NCI-H2029 treated with DMSO at 0.1 percent for 48 hours (cell line): ENCODE measurements at regions not wholly inside any gene's neighbourhood (a gene's known extent, or its start where the extent isn't known, plus 50 kb on each side); places are given as distances from the start of the nearest gene placed in this dataset.
"Not testable (repeated sequence)": the region's sequence is repeated elsewhere in the genome, so short reads cannot be mapped to it uniquely, and the experiment has no call there.

Experiments
- DNase-seq: peaks from one replicate; lab custom pipeline; 2025; lab: John Stamatoyannopoulos, UW

GRCh38 chr1:65590279-65590678 is 169.8 kb downstream of the LEPR start:
- DNase-seq, result no peak

GRCh38 chr1:65593516-65593915 is 173.0 kb downstream of the LEPR start:
- DNase-seq, result no peak

- DNase-seq, result no peak
Measured at GRCh38 chr1:65595724-65596123, 175.3 kb downstream of the LEPR start.

- DNase-seq, result no peak
Measured at GRCh38 chr1:65596768-65597167, 176.3 kb downstream of the LEPR start.

GRCh38 chr1:65605621-65606020 is 185.2 kb downstream of the LEPR start:
- no peak for DNase-seq

GRCh38 chr1:65606426-65606825 is 186.0 kb downstream of the LEPR start:
- DNase-seq, result no peak

GRCh38 chr1:65613884-65614283 is 178.8 kb upstream of the PDE4B start:
- DNase-seq, result no peak

- DNase-seq, result no peak
Measured at GRCh38 chr1:65615859-65616258, 176.8 kb upstream of the PDE4B start.

- not testable (repeated sequence) for DNase-seq
Measured at GRCh38 chr1:65621721-65622120, 171.0 kb upstream of the PDE4B start.

- DNase-seq, result no peak
Measured at GRCh38 chr1:65623895-65624294, 168.8 kb upstream of the PDE4B start.

GRCh38 chr1:65625528-65625927 is 167.2 kb upstream of the PDE4B start:
- DNase-seq, result no peak

GRCh38 chr1:65626003-65626402 is 166.7 kb upstream of the PDE4B start:
- no peak for DNase-seq

- no peak for DNase-seq
Measured at GRCh38 chr1:65629788-65630187, 162.9 kb upstream of the PDE4B start.

GRCh38 chr1:65630855-65631254 is 161.8 kb upstream of the PDE4B start:
- DNase-seq, result no peak

GRCh38 chr1:65632235-65632634 is 160.5 kb upstream of the PDE4B start:
- DNase-seq, result no peak

- DNase-seq, result no peak
Measured at GRCh38 chr1:65640046-65640445, 152.6 kb upstream of the PDE4B start.

- DNase-seq, result not testable (repeated sequence)
Measured at GRCh38 chr1:65649185-65649584, 143.5 kb upstream of the PDE4B start.

GRCh38 chr1:65650682-65651081 is 142.0 kb upstream of the PDE4B start:
- no peak for DNase-seq

GRCh38 chr1:65654526-65654925 is 138.2 kb upstream of the PDE4B start:
- not testable (repeated sequence) for DNase-seq

- DNase-seq, result not testable (repeated sequence)
Measured at GRCh38 chr1:65657609-65658008, 135.1 kb upstream of the PDE4B start.

- DNase-seq, result no peak
Measured at GRCh38 chr1:65658122-65658521, 134.6 kb upstream of the PDE4B start.

GRCh38 chr1:65668368-65668767 is 124.3 kb upstream of the PDE4B start:
- no peak for DNase-seq

- no peak for DNase-seq
Measured at GRCh38 chr1:65670518-65670917, 122.2 kb upstream of the PDE4B start.

GRCh38 chr1:65674522-65674921 is 118.2 kb upstream of the PDE4B start:
- DNase-seq, result no peak

GRCh38 chr1:65679773-65680172 is 112.9 kb upstream of the PDE4B start:
- DNase-seq, result no peak
